Prostate gland (tissue), 2 donors: ENCODE measurements at regions not wholly inside any gene's neighbourhood (a gene's known extent, or its start where the extent isn't known, plus 50 kb on each side); places are given as distances from the start of the nearest gene placed in this dataset.

ENCODE experiments used
- CTCF ChIP-seq, 4 experiments: fragments of 200-600 bp in 2 of 4; fragments of 450-650 bp in 2 of 4; sonication (generic) in 2 of 4; IDR thresholded peaks; 1 replicate in 3 of 4; 2 replicates in 1 of 4; pipeline ENCODE4 v1.5.1; 2016 to 2019; ENCODE audit warnings: antibody characterized with exemption in 4 of 4, mild to moderate bottlenecking in 2 of 4, moderate library complexity in 2 of 4
- POLR2A ChIP-seq: fragments of 450-650 bp; IDR thresholded peaks from one replicate; pipeline ENCODE4 v1.6.1; 2016; ENCODE audit warnings: antibody characterized with exemption, mild to moderate bottlenecking
- POLR2AphosphoS5 ChIP-seq: sonication (generic); formaldehyde crosslinking; IDR thresholded peaks from one replicate; pipeline ENCODE4 v1.6.1; 2017; ENCODE audit warnings: antibody characterized with exemption

- TF ChIP-seq CTCF (IDR thresholded peaks at IDR 0.05), result no peak
- no peak for TF ChIP-seq POLR2A
- TF ChIP-seq POLR2AphosphoS5, result no peak
These were observed 101.3 kb downstream of the RRAGB start for GRCh38 chrX:55818673-55819375.
